ENCODE measurements at regions not wholly inside any gene's neighbourhood (a gene's known extent, or its start where the extent isn't known, plus 50 kb on each side); places are given as distances from the start of the nearest gene placed in this dataset.

DNA sequence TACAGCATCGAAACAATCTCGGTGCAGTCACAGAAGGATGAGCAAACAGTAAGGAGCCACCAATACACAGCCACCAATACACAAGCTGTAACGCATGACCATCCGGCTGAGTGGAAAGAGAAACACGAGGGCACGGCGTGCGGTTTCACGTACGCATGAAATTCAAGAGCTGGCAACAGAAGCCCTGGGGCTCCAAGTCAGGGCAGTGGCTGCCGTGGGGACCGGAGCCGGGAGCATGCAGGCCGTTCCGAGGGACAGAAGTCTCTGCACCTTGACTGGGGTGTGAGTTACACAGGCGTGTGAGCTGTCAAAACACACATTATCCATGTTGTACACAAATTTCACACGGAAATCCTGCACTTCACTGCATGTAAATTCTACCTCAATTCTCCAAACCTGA, 50.6 kb upstream of the METRNL start:
- CTCF ChIA-PET = no interaction called here
- Histone ChIP-seq H3K79me2 (ENCODE audit: low read depth) (no peaks in the 10 kb centered on the region), H3K9me3 (ENCODE audit: insufficient read depth, low read depth) (no peaks in the 10 kb centered on the region), H3K27me3 (ENCODE audit: insufficient read depth, low read depth) (no peaks in the 10 kb centered on the region), H3F3A (ENCODE audit: insufficient read depth, low read depth) (no peaks in the 10 kb centered on the region), H3K36me3 (ENCODE audit: low read depth) (no peaks in the 10 kb centered on the region), H2AFZ (no peak overlapping the region), H3K9me2 (ENCODE audit: insufficient read depth) (no peaks in the 10 kb centered on the region), H4K20me1 (ENCODE audit: insufficient read depth) (no peaks in the 10 kb centered on the region), H3K4me3 (no peak overlapping the region), H3K4me2 (no peak overlapping the region), H3K27ac (no peak overlapping the region), H3K4me1 (replicated peaks; ENCODE audit: insufficient read depth) (no peaks in the 10 kb centered on the region)
- POLR2A ChIA-PET (ENCODE audit: unreplicated experiment) = no interaction called here
- intact Hi-C loops (cut with micrococcal nuclease; ENCODE audit: unreplicated experiment) = no loop called here
- no TSS peak for BruUV-seq (replicated peaks)
- TF ChIP-seq, protein P1, sequence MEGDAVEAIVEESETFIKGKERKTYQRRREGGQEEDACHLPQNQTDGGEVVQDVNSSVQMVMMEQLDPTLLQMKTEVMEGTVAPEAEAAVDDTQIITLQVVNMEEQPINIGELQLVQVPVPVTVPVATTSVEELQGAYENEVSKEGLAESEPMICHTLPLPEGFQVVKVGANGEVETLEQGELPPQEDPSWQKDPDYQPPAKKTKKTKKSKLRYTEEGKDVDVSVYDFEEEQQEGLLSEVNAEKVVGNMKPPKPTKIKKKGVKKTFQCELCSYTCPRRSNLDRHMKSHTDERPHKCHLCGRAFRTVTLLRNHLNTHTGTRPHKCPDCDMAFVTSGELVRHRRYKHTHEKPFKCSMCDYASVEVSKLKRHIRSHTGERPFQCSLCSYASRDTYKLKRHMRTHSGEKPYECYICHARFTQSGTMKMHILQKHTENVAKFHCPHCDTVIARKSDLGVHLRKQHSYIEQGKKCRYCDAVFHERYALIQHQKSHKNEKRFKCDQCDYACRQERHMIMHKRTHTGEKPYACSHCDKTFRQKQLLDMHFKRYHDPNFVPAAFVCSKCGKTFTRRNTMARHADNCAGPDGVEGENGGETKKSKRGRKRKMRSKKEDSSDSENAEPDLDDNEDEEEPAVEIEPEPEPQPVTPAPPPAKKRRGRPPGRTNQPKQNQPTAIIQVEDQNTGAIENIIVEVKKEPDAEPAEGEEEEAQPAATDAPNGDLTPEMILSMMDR (conservative IDR thresholded peaks at IDR 0.05) = no peak
- no peak for TF ChIP-seq EZH2 (IDR thresholded peaks at IDR 0.05; ENCODE audit: low read depth)
- DNase-seq = no peak

DNA sequence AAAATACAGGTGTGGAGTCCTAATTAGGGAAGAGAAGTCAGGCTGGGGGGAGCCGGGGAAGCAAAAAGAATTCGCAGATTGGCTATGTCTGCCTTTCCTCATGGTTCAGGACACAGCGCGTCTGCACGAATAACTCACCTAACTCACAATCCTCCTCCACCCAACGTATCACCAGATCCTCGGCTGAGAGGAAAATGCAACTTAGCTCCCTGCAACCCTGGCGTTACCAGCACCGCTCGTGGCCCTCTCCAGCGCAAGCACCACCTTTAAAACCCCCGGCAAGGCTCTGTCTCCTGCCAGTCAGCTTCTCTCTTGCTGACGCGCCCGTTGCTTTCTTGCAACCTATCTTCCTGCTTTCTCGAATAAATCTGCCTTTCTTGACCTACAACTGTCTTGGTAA, 49.8 kb upstream of the METRNL start:
- no peak for DNase-seq
- Histone ChIP-seq H3K36me3 (ENCODE audit: low read depth) (no peaks in the 10 kb centered on the region), H3K27me3 (ENCODE audit: insufficient read depth, low read depth) (no peaks in the 10 kb centered on the region), H3K9me3 (ENCODE audit: insufficient read depth, low read depth) (no peaks in the 10 kb centered on the region), H3K4me1 (replicated peaks; ENCODE audit: insufficient read depth) (no peaks in the 10 kb centered on the region), H3K27ac (no peak overlapping the region), H4K20me1 (ENCODE audit: insufficient read depth) (no peaks in the 10 kb centered on the region), H3K4me2 (no peak overlapping the region), H3K9me2 (ENCODE audit: insufficient read depth) (no peaks in the 10 kb centered on the region), H3F3A (ENCODE audit: insufficient read depth, low read depth) (no peaks in the 10 kb centered on the region), H3K79me2 (ENCODE audit: low read depth) (no peaks in the 10 kb centered on the region), H2AFZ (no peak overlapping the region), H3K4me3 (no peak overlapping the region)
- intact Hi-C loops (cut with micrococcal nuclease; ENCODE audit: unreplicated experiment) = no loop called here
- BruUV-seq (replicated peaks) = no TSS peak
- ChIA-PET CTCF (no interaction called here), POLR2A (ENCODE audit: unreplicated experiment) (no interaction called here)
- TF ChIP-seq EZH2 (IDR thresholded peaks at IDR 0.05; ENCODE audit: low read depth) = no peak
- TF ChIP-seq, protein P1 (conservative IDR thresholded peaks at IDR 0.05) = no peak

All from PC-9 (cell line).